HCT116 (cell line): ENCODE measurements at regions not wholly inside any gene's neighbourhood (a gene's known extent, or its start where the extent isn't known, plus 50 kb on each side); places are given as distances from the start of the nearest gene placed in this dataset.

Experiments
- ATAC-seq: fragments of 200-7000 bp; cut with Tn5 transposase; 2 replicates; pipeline ENCODE4 v1.9.1; 2020; ENCODE audit warnings: mild to moderate bottlenecking, moderate library complexity
- BruUV-seq: library from RNA; stranded (reverse); fragments of 400-500 nt; replicated peaks from 2 replicates; lab custom pipeline; 2021; lab: Mats Ljungman, UMichigan
- CTCF ChIA-PET: fragments of 300-600 bp; sonication (Branson Sonifier 250); formaldehyde crosslinking; loops from one replicate; lab custom pipeline; 2021; ENCODE audit warnings: antibody characterized with exemption; lab: Charles Lee
- POLR2A ChIA-PET: fragments of 300-600, 350-600 bp; sonication (Branson Sonifier 250); formaldehyde crosslinking; loops from one replicate; lab custom pipeline; 2021; ENCODE audit warnings: antibody characterized with exemption; lab: Charles Lee
- RAD21 ChIA-PET, 2 experiments: fragments of 300-600 bp; sonication (Branson Sonifier 250); formaldehyde crosslinking; loops; one replicate each; lab custom pipeline; 2023; ENCODE audit warnings: low total read pairs in 2 of 2; ENCODE audit not compliant: uncharacterized antibody in 2 of 2, unreplicated experiment in 2 of 2, low non-redundant PET in 1 of 2; lab: Charles Lee
- DNase-seq: peaks from one replicate; pipeline ENCODE4 v3.0.0-alpha.2; 2010; ENCODE audit warnings: low read depth, low spot score
- H2AFZ ChIP-seq: fragments of 200-600 bp; shearing (Covaris generic), sonication (generic); 2 replicates; pipeline ENCODE4 v1.6.1; 2017; ENCODE audit warnings: low read depth, mixed run types, mixed read lengths, antibody characterized with exemption, low read length; ENCODE audit not compliant: poor library complexity, severe bottlenecking
- H3K27ac ChIP-seq: 2 replicates; pipeline ENCODE4 v1.5.1; 2012; ENCODE audit warnings: low read depth, low read length
- H3K27me3 ChIP-seq: fragments of 200-600 bp; sonication (generic); 2 replicates; pipeline ENCODE4 v1.6.1; 2016; ENCODE audit warnings: mixed run types, low read length, mixed read lengths; ENCODE audit not compliant: insufficient read depth
- H3K36me3 ChIP-seq, 2 experiments: fragments of 200-500 bp in 1 of 2; fragments of 200-600 bp in 1 of 2; sonication (Bioruptor generic) in 1 of 2; sonication (generic) in 1 of 2; 2 replicates each; pipeline versions ENCODE4 v1.5.1 to v1.6.1; 2014 to 2016; ENCODE audit warnings: low read length in 2 of 2, inconsistent platforms in 1 of 2, mixed read lengths in 1 of 2, mixed run types in 1 of 2; ENCODE audit not compliant: insufficient read depth in 2 of 2, control insufficient read depth in 1 of 2
- H3K4me1 ChIP-seq, 2 experiments: fragments of 200-600 bp in 1 of 2; sonication (generic) in 1 of 2; 2 replicates each; pipeline versions ENCODE4 v1.5.1 to v1.6.1; 2012 to 2017; ENCODE audit warnings: low read length in 2 of 2, inconsistent platforms in 1 of 2, mild to moderate bottlenecking in 1 of 2, mixed read lengths in 1 of 2, mixed run types in 1 of 2, moderate library complexity in 1 of 2; ENCODE audit not compliant: insufficient read depth in 2 of 2, control insufficient read depth in 1 of 2
- H3K4me2 ChIP-seq: fragments of 200-600 bp; sonication (generic); 2 replicates; pipeline ENCODE4 v1.6.1; 2017; ENCODE audit warnings: mixed run types, low read length, mixed read lengths
- H3K4me3 ChIP-seq, 2 experiments: fragments of 200-600 bp in 1 of 2; sonication (generic) in 1 of 2; replicated peaks in 1 of 2; 2 replicates each; pipeline ENCODE4 v1.5.1; 2011 to 2016; ENCODE audit warnings: low read length in 2 of 2, control low read depth in 1 of 2, low read depth in 1 of 2, mild to moderate bottlenecking in 1 of 2, mixed read lengths in 1 of 2, mixed run types in 1 of 2
- H3K79me2 ChIP-seq: fragments of 200-600 bp; sonication (generic); 2 replicates; pipeline ENCODE4 v1.6.1; 2017; ENCODE audit warnings: mild to moderate bottlenecking, mixed run types, low read length, moderate library complexity, mixed read lengths; ENCODE audit not compliant: insufficient read depth
- H3K9ac ChIP-seq: fragments of 200-600 bp; sonication (generic); 2 replicates; pipeline ENCODE4 v1.6.1; 2016; ENCODE audit warnings: low read length, mixed read lengths
- H3K9me2 ChIP-seq: fragments of 200-600 bp; sonication (generic), shearing (Covaris generic); 2 replicates; pipeline ENCODE4 v1.6.1; 2017; ENCODE audit warnings: mixed run types, mild to moderate bottlenecking, moderate library complexity; ENCODE audit not compliant: insufficient read depth
- H3K9me3 ChIP-seq, 2 experiments: fragments of 200-500 bp in 1 of 2; fragments of 200-600 bp in 1 of 2; sonication (Bioruptor generic) in 1 of 2; sonication (generic) in 1 of 2; 2 replicates each; pipeline ENCODE4 v1.6.1; 2014 to 2017; ENCODE audit warnings: low read length in 2 of 2, mixed read lengths in 2 of 2, inconsistent platforms in 1 of 2, low read depth in 1 of 2, mild to moderate bottlenecking in 1 of 2, mixed run types in 1 of 2, moderate library complexity in 1 of 2; ENCODE audit not compliant: control insufficient read depth in 1 of 2, insufficient read depth in 1 of 2
- H4K20me1 ChIP-seq: fragments of 200-600 bp; sonication (generic), shearing (Covaris generic); 2 replicates; pipeline ENCODE4 v1.6.1; 2017; ENCODE audit warnings: mixed run types, mild to moderate bottlenecking, moderate library complexity; ENCODE audit not compliant: insufficient read depth
- CBX3 ChIP-seq: IDR thresholded peaks from 2 replicates; pipeline ENCODE4 v1.6.1; 2012; ENCODE audit warnings: low read depth
- CEBPB ChIP-seq: IDR thresholded peaks from 2 replicates; pipeline ENCODE4 v1.6.1; 2012; ENCODE audit warnings: low read depth
- EZH2 ChIP-seq: fragments of 200-600 bp; sonication (generic); IDR thresholded peaks from 2 replicates; pipeline ENCODE4 v1.6.1; 2017; ENCODE audit warnings: antibody characterized with exemption, mixed run types
- FOSL1 ChIP-seq: IDR thresholded peaks from 2 replicates; pipeline ENCODE4 v1.6.1; 2012; ENCODE audit warnings: low read depth
- MAX ChIP-seq: IDR thresholded peaks from 2 replicates; pipeline ENCODE4 v1.6.1; 2012
- POLR2A ChIP-seq: IDR thresholded peaks from 2 replicates; pipeline ENCODE4 v1.7.0; 2011; ENCODE audit warnings: borderline replicate concordance; ENCODE audit not compliant: insufficient read depth, insufficient read length; ENCODE audit errors: extremely low read depth
- POLR2AphosphoS5 ChIP-seq: IDR thresholded peaks from 2 replicates; pipeline ENCODE4 v1.6.1; 2011; ENCODE audit warnings: mild to moderate bottlenecking, low read depth, low read length, moderate library complexity
- REST ChIP-seq: IDR thresholded peaks from 2 replicates; pipeline ENCODE4 v1.6.1; 2012; ENCODE audit warnings: low read depth
- SIN3A ChIP-seq: IDR thresholded peaks from 2 replicates; pipeline ENCODE4 v1.6.1; 2012; ENCODE audit warnings: low read depth
- SP1 ChIP-seq: IDR thresholded peaks from 2 replicates; pipeline ENCODE4 v1.6.1; 2012; ENCODE audit warnings: low read depth
- SRF ChIP-seq: IDR thresholded peaks from 2 replicates; pipeline ENCODE4 v1.6.1; 2012; ENCODE audit warnings: low read depth
- TCF7L2 ChIP-seq: IDR thresholded peaks from 2 replicates; pipeline ENCODE4 v1.7.0; 2011; ENCODE audit warnings: borderline replicate concordance, inconsistent platforms; ENCODE audit not compliant: insufficient read depth, insufficient read length; ENCODE audit errors: extremely low read depth
- YY1 ChIP-seq: IDR thresholded peaks from 2 replicates; pipeline ENCODE4 v1.6.1; 2011; ENCODE audit warnings: low read length, low read depth, moderate library complexity, mild to moderate bottlenecking; ENCODE audit not compliant: insufficient replicate concordance; ENCODE audit errors: extremely low read depth
- ZBTB33 ChIP-seq: IDR thresholded peaks from 2 replicates; pipeline ENCODE4 v1.6.1; 2011; ENCODE audit warnings: mild to moderate bottlenecking, low read length, moderate library complexity; ENCODE audit not compliant: insufficient replicate concordance; ENCODE audit errors: extremely low read depth
- ZFX ChIP-seq: fragments of 450-650 bp; IDR thresholded peaks from 2 replicates; pipeline ENCODE4 v1.6.1; 2017
- intact Hi-C: fragments of 100-400 bp; cut with micrococcal nuclease; formaldehyde crosslinking; loops from 2 replicates; pipeline ENCODE4 v1.10.0; 2022

GRCh38 chr4:81523672-81524327 is 52.1 kb upstream of the RASGEF1B start:
- Histone ChIP-seq H3K9me3 (no peaks in the 10 kb centered on the region), H3K9me2 (no peaks in the 10 kb centered on the region), H3K27me3 (peaks cover 29% of the 10 kb centered on the region), H3K4me1 (no peaks in the 10 kb centered on the region), H3K36me3 (no peaks in the 10 kb centered on the region), H2AFZ (no peak overlapping the region), H3K4me2 (no peak overlapping the region), H3K27ac (no peak overlapping the region), H4K20me1 (no peaks in the 10 kb centered on the region), H3K9ac (no peak overlapping the region), H3K4me3 (no peak overlapping the region), H3K79me2 (no peaks in the 10 kb centered on the region)
- TF ChIP-seq YY1: no peak
- TF ChIP-seq POLR2A: no peak
- TF ChIP-seq SIN3A: no peak
- TF ChIP-seq TCF7L2: no peak
- TF ChIP-seq MAX: no peak
- no peak for TF ChIP-seq CBX3
- no peak for TF ChIP-seq EZH2
- CTCF ChIA-PET: no interaction called here
- intact Hi-C loops: no loop called here
- POLR2A ChIA-PET: no interaction called here
- DNase-seq (no peak), ATAC-seq (no peak)
- no TSS peak for BruUV-seq
- RAD21 ChIA-PET: no interaction called here

- RAD21 ChIA-PET: no interaction called here
- no peak overlapping the region for H3K4me3 ChIP-seq
- no peak overlapping the region for H3K9ac ChIP-seq
- no peaks in the 10 kb centered on the region for H3K9me2 ChIP-seq
- no peaks in the 10 kb centered on the region for H3K4me1 ChIP-seq
- no peak overlapping the region for H3K4me2 ChIP-seq
- no peaks in the 10 kb centered on the region for H3K9me3 ChIP-seq
- no TSS peak for BruUV-seq
- H3K79me2 ChIP-seq: no peaks in the 10 kb centered on the region
- no peak overlapping the region for H3K27ac ChIP-seq
- no peaks in the 10 kb centered on the region for H4K20me1 ChIP-seq
- POLR2A ChIA-PET: no interaction called here
- DNase-seq (no peak), ATAC-seq (no peak)
- CTCF ChIA-PET: no interaction called here
- peaks cover 21% of the 10 kb centered on the region for H3K27me3 ChIP-seq
- H3K36me3 ChIP-seq: no peaks in the 10 kb centered on the region
- no peak overlapping the region for H2AFZ ChIP-seq
- intact Hi-C loops: no loop called here
- TF ChIP-seq REST (no peak), FOSL1 (no peak), POLR2A (no peak), YY1 (no peak), ZBTB33 (no peak), SRF (no peak), EZH2 (no peak), POLR2AphosphoS5 (no peak), SP1 (no peak), ZFX (no peak), TCF7L2 (no peak), CEBPB (no peak)
These were observed 51.0 kb upstream of the RASGEF1B start for GRCh38 chr4:81522711-81523110.
